Prostate gland (tissue), 2 donors: ENCODE measurements at regions not wholly inside any gene's neighbourhood (a gene's known extent, or its start where the extent isn't known, plus 50 kb on each side); places are given as distances from the start of the nearest gene placed in this dataset.

Experiments used
- DNase-seq: peaks from one replicate; pipeline ENCODE4 v3.0.0-alpha.2; 2019; ENCODE audit warnings: low spot score
- H3K27ac ChIP-seq, 2 donors: fragments of 200-600 bp; sonication (generic); 2 replicates each; pipeline ENCODE4 v1.5.1; 2017 to 2019
- H3K27me3 ChIP-seq: fragments of 200-600 bp; sonication (generic); replicated peaks from 2 replicates; pipeline ENCODE4 v1.5.1; 2019; ENCODE audit not compliant: insufficient read depth
- H3K36me3 ChIP-seq, 2 donors: fragments of 200-600 bp; sonication (generic); 1 replicate in 1 of 2; 2 replicates in 1 of 2; pipeline versions ENCODE4 v1.5.1 to v1.8.1; 2017 to 2019
- H3K4me1 ChIP-seq: fragments of 200-600 bp; sonication (generic); replicated peaks from 2 replicates; pipeline ENCODE4 v1.5.1; 2019
- H3K4me3 ChIP-seq, 2 donors: fragments of 200-600 bp; sonication (generic); 2 replicates each; pipeline ENCODE4 v1.5.1; 2017 to 2019
- H3K9me3 ChIP-seq: fragments of 200-600 bp; sonication (generic); 2 replicates; pipeline ENCODE4 v1.5.1; 2017
- CTCF ChIP-seq, 4 experiments: fragments of 200-600 bp in 2 of 4; fragments of 450-650 bp in 2 of 4; sonication (generic) in 2 of 4; IDR thresholded peaks; 1 replicate in 3 of 4; 2 replicates in 1 of 4; pipeline ENCODE4 v1.5.1; 2016 to 2019; ENCODE audit warnings: antibody characterized with exemption in 4 of 4, mild to moderate bottlenecking in 2 of 4, moderate library complexity in 2 of 4
- POLR2A ChIP-seq: fragments of 450-650 bp; IDR thresholded peaks from one replicate; pipeline ENCODE4 v1.6.1; 2016; ENCODE audit warnings: antibody characterized with exemption, mild to moderate bottlenecking
- POLR2AphosphoS5 ChIP-seq: sonication (generic); formaldehyde crosslinking; IDR thresholded peaks from one replicate; pipeline ENCODE4 v1.6.1; 2017; ENCODE audit warnings: antibody characterized with exemption
- WGBS: methylation state at CpG from one replicate; pipeline ENCODE4 v1.1.5; 2018; 5-methylcytosine and 5-hydroxymethylcytosine counted together
- intact Hi-C: fragments of 100-400 bp; cut with DNase I; formaldehyde crosslinking; loops from one replicate; pipeline ENCODE4 v1.14.2; 2022

- no peak for DNase-seq
- 82% methylated on average over 3 of the region's 3 CpGs for WGBS
- Histone ChIP-seq H3K36me3 (no peaks in the 10 kb centered on the region), H3K27me3 (no peaks in the 10 kb centered on the region), H3K4me1 (no peaks in the 10 kb centered on the region), H3K9me3 (no peaks in the 10 kb centered on the region), H3K4me3 (no peak overlapping the region), H3K27ac (no peak overlapping the region)
- intact Hi-C loops = no loop called here
- TF ChIP-seq POLR2A = no peak
- TF ChIP-seq POLR2AphosphoS5 = no peak
- TF ChIP-seq CTCF (IDR thresholded peaks at IDR 0.05) = no peak
Measured at GRCh38 chr2:81412681-81413080, 1108.1 kb upstream of the LRRTM1 start.

- TF ChIP-seq POLR2AphosphoS5 (no peak), CTCF (IDR thresholded peaks at IDR 0.05) (no peak), POLR2A (no peak)
- no peak for DNase-seq
- WGBS = 50% methylated on average over 2 of the region's 2 CpGs
- no peaks in the 10 kb centered on the region for H3K9me3 ChIP-seq
- intact Hi-C loops = no loop called here
- no peak overlapping the region for H3K27ac ChIP-seq
- H3K36me3 ChIP-seq = no peaks in the 10 kb centered on the region
- no peaks in the 10 kb centered on the region for H3K27me3 ChIP-seq
- H3K4me1 ChIP-seq = no peaks in the 10 kb centered on the region
- H3K4me3 ChIP-seq = no peak overlapping the region
Measured at GRCh38 chr2:81403508-81403907, 1099.0 kb upstream of the LRRTM1 start.

- H3K4me1 ChIP-seq = no peaks in the 10 kb centered on the region
- no peak overlapping the region for H3K4me3 ChIP-seq
- 93% methylated on average over 4 of the region's 4 CpGs for WGBS
- H3K27me3 ChIP-seq = no peaks in the 10 kb centered on the region
- intact Hi-C loops = no loop called here
- TF ChIP-seq POLR2A = no peak
- TF ChIP-seq CTCF (IDR thresholded peaks at IDR 0.05) = no peak
- no peak for TF ChIP-seq POLR2AphosphoS5
- H3K9me3 ChIP-seq = no peaks in the 10 kb centered on the region
- DNase-seq = no peak
- H3K36me3 ChIP-seq = no peaks in the 10 kb centered on the region
- no peak overlapping the region for H3K27ac ChIP-seq
Measured at GRCh38 chr2:81396417-81397019, 1092.0 kb upstream of the LRRTM1 start.

- H3K36me3 ChIP-seq = no peaks in the 10 kb centered on the region
- H3K4me3 ChIP-seq = no peak overlapping the region
- H3K4me1 ChIP-seq = no peaks in the 10 kb centered on the region
- 54% methylated on average over 2 of the region's 2 CpGs for WGBS
- no peaks in the 10 kb centered on the region for H3K27me3 ChIP-seq
- H3K9me3 ChIP-seq = no peaks in the 10 kb centered on the region
- intact Hi-C loops = no loop called here
- no peak for DNase-seq
- TF ChIP-seq CTCF (IDR thresholded peaks at IDR 0.05) = no peak
- TF ChIP-seq POLR2AphosphoS5 = no peak
- TF ChIP-seq POLR2A = no peak
- no peak overlapping the region for H3K27ac ChIP-seq
Measured at GRCh38 chr2:81395746-81396145, 1091.2 kb upstream of the LRRTM1 start.

GRCh38 chr2:81389203-81389602 lies 1084.7 kb upstream of the LRRTM1 start:
- Histone ChIP-seq H3K27ac (no peak overlapping the region), H3K9me3 (no peaks in the 10 kb centered on the region), H3K4me1 (no peaks in the 10 kb centered on the region), H3K36me3 (no peaks in the 10 kb centered on the region), H3K27me3 (no peaks in the 10 kb centered on the region), H3K4me3 (no peak overlapping the region)
- TF ChIP-seq POLR2A (no peak), POLR2AphosphoS5 (no peak), CTCF (IDR thresholded peaks at IDR 0.05) (no peak)
- 75% methylated on average over 3 of the region's 3 CpGs for WGBS
- intact Hi-C loops = no loop called here
- no peak for DNase-seq
